Bronchial epithelial cell (primary cell): ENCODE measurements at regions not wholly inside any gene's neighbourhood (a gene's known extent, or its start where the extent isn't known, plus 50 kb on each side); places are given as distances from the start of the nearest gene placed in this dataset.

Experiments used
- DNase-seq: peaks from one replicate; pipeline ENCODE4 v3.0.0-alpha.2; 2010; ENCODE audit warnings: low read depth
- FAIRE-seq: peaks from 2 replicates; lab custom pipeline; 2011; peaks lifted over from hg19 to GRCh38; lab: Jason Lieb, UNC
- H3K27me3 ChIP-seq: 2 replicates; pipeline ENCODE4 v1.5.1; 2011; ENCODE audit warnings: low read length; ENCODE audit not compliant: control insufficient read depth, insufficient read depth
- H3K36me3 ChIP-seq: 2 replicates; pipeline ENCODE4 v1.5.1; 2011; ENCODE audit warnings: low read length; ENCODE audit not compliant: control insufficient read depth, insufficient read depth
- H3K4me3 ChIP-seq: 2 replicates; pipeline ENCODE4 v1.5.1; 2011; ENCODE audit warnings: mild to moderate bottlenecking, low read depth, low read length, control low read depth
- CTCF ChIP-seq: IDR thresholded peaks from 2 replicates; pipeline ENCODE4 v1.5.1; 2011; ENCODE audit warnings: mild to moderate bottlenecking, moderate library complexity, low read length, control low read depth, inconsistent platforms; ENCODE audit not compliant: insufficient read depth, severe bottlenecking

- DNase-seq: no peak
- FAIRE-seq: no peak
- H3K4me3 ChIP-seq: no peak overlapping the region
- no peak for TF ChIP-seq CTCF
- H3K36me3 ChIP-seq: no peaks in the 10 kb centered on the region
- H3K27me3 ChIP-seq: no peaks in the 10 kb centered on the region
These were observed 469.9 kb upstream of the SMIM21 start for GRCh38 chr18:75897386-75897785.

- TF ChIP-seq CTCF: no peak
- Histone ChIP-seq H3K36me3 (no peaks in the 10 kb centered on the region), H3K27me3 (no peaks in the 10 kb centered on the region), H3K4me3 (no peak overlapping the region)
- DNase-seq: peak; percentile 46
- no peak for FAIRE-seq
These were observed 469.4 kb upstream of the SMIM21 start for GRCh38 chr18:75896865-75897264.

- no peaks in the 10 kb centered on the region for H3K27me3 ChIP-seq
- DNase-seq (no peak), FAIRE-seq (no peak)
- no peak for TF ChIP-seq CTCF
- H3K4me3 ChIP-seq: no peak overlapping the region
- no peaks in the 10 kb centered on the region for H3K36me3 ChIP-seq
These were observed 467.6 kb upstream of the SMIM21 start for GRCh38 chr18:75895135-75895534.

- Histone ChIP-seq H3K4me3 (no peak overlapping the region), H3K27me3 (no peaks in the 10 kb centered on the region)
- no peak for FAIRE-seq
These were observed 457.2 kb upstream of the SMIM21 start for GRCh38 chr18:75884728-75885127.

GRCh38 chr18:75880925-75881504 is 453.5 kb upstream of the SMIM21 start:
- no peak for FAIRE-seq
- H3K27me3 ChIP-seq: no peaks in the 10 kb centered on the region
- DNase-seq: no peak
- no peak overlapping the region for H3K4me3 ChIP-seq
- no peak for TF ChIP-seq CTCF
- H3K36me3 ChIP-seq: no peaks in the 10 kb centered on the region

More at GRCh38 chr18:75884728-75885127, 457.2 kb upstream of the SMIM21 start:
- no peak for TF ChIP-seq CTCF
- H3K36me3 ChIP-seq: no peaks in the 10 kb centered on the region
- DNase-seq: no peak

GRCh38 chr18:75880266-75880665 is 452.8 kb upstream of the SMIM21 start:
- no peak for FAIRE-seq
- no peaks in the 10 kb centered on the region for H3K27me3 ChIP-seq

More at GRCh38 chr18:75880266-75880665, 452.8 kb upstream of the SMIM21 start:
- no peaks in the 10 kb centered on the region for H3K36me3 ChIP-seq
- H3K4me3 ChIP-seq: no peak overlapping the region
- TF ChIP-seq CTCF: no peak
- DNase-seq: no peak
